ENCODE measurements at regions not wholly inside any gene's neighbourhood (a gene's known extent, or its start where the extent isn't known, plus 50 kb on each side); places are given as distances from the start of the nearest gene placed in this dataset.

GRCh38 chr14:41403360-41403759, 203.3 kb upstream of the LRFN5 start:
- DNase-seq: no peak

GRCh38 chr14:41397926-41398325, 208.8 kb upstream of the LRFN5 start:
- DNase-seq: no peak

- no peak for DNase-seq
Observed at GRCh38 chr14:41393512-41393911, 213.2 kb upstream of the LRFN5 start.

- DNase-seq: no peak
Observed at GRCh38 chr14:41392226-41392625, 214.4 kb upstream of the LRFN5 start.

- no peak for DNase-seq
Observed at GRCh38 chr14:41389355-41389754, 217.3 kb upstream of the LRFN5 start.

GRCh38 chr14:41385797-41386196, 220.9 kb upstream of the LRFN5 start:
- DNase-seq: peak; percentile 15

GRCh38 chr14:41380017-41380416, 226.7 kb upstream of the LRFN5 start:
- no peak for DNase-seq

- no peak for DNase-seq
Observed at GRCh38 chr14:41378526-41378925, 228.2 kb upstream of the LRFN5 start.

- no peak for DNase-seq
Observed at GRCh38 chr14:41377932-41378331, 228.7 kb upstream of the LRFN5 start.

GRCh38 chr14:41374092-41374491, 232.6 kb upstream of the LRFN5 start:
- DNase-seq: no peak

GRCh38 chr14:41362139-41362538, 244.5 kb upstream of the LRFN5 start:
- DNase-seq: no peak

GRCh38 chr14:41360126-41360525, 246.6 kb upstream of the LRFN5 start:
- peak; percentile 55 for DNase-seq

GRCh38 chr14:41355866-41356265, 250.8 kb upstream of the LRFN5 start:
- DNase-seq: no peak

- no peak for DNase-seq
Observed at GRCh38 chr14:41350476-41350875, 256.2 kb upstream of the LRFN5 start.

- DNase-seq: no peak
Observed at GRCh38 chr14:41349289-41349910, 257.3 kb upstream of the LRFN5 start.

GRCh38 chr14:41343857-41344256, 262.8 kb upstream of the LRFN5 start:
- no peak for DNase-seq

GRCh38 chr14:41313196-41313595, 293.5 kb upstream of the LRFN5 start:
- no peak for DNase-seq

GRCh38 chr14:41303506-41303905, 303.2 kb upstream of the LRFN5 start:
- peak; percentile 14 for DNase-seq

GRCh38 chr14:41302776-41303175, 303.9 kb upstream of the LRFN5 start:
- DNase-seq: peak; percentile 24

GRCh38 chr14:41299924-41300323, 306.8 kb upstream of the LRFN5 start:
- DNase-seq: no peak

- DNase-seq: no peak
Observed at GRCh38 chr14:41298328-41298690, 308.4 kb upstream of the LRFN5 start.

GRCh38 chr14:41297576-41298327, 308.9 kb upstream of the LRFN5 start:
- no peak for DNase-seq

GRCh38 chr14:41295734-41296133, 310.9 kb upstream of the LRFN5 start:
- no peak for DNase-seq

GRCh38 chr14:41289025-41289424, 317.7 kb upstream of the LRFN5 start:
- DNase-seq: no peak

- DNase-seq: peak; percentile 75
Observed at GRCh38 chr14:41285186-41285748, 321.4 kb upstream of the LRFN5 start.
